Vagina (tissue), 2 donors: ENCODE measurements at regions not wholly inside any gene's neighbourhood (a gene's known extent, or its start where the extent isn't known, plus 50 kb on each side); places are given as distances from the start of the nearest gene placed in this dataset.

Experiments used
- CTCF ChIP-seq, 3 experiments: fragments of 450-650 bp in 2 of 3; fragments of 200-600 bp in 1 of 3; sonication (generic) in 1 of 3; IDR thresholded peaks; one replicate each; pipeline ENCODE4 v1.5.1; 2017 to 2019; ENCODE audit warnings: antibody characterized with exemption in 3 of 3, mild to moderate bottlenecking in 2 of 3, moderate library complexity in 2 of 3
- POLR2A ChIP-seq, 2 donors: fragments of 450-650 bp; IDR thresholded peaks; one replicate each; pipeline ENCODE4 v1.6.1; 2017; ENCODE audit warnings: antibody characterized with exemption in 2 of 2, mild to moderate bottlenecking in 2 of 2, moderate library complexity in 2 of 2
- POLR2AphosphoS5 ChIP-seq, 2 donors: sonication (generic); formaldehyde crosslinking; IDR thresholded peaks; one replicate each; pipeline ENCODE4 v1.9.0; 2017; ENCODE audit warnings: antibody characterized with exemption in 2 of 2, mild to moderate bottlenecking in 2 of 2, low read depth in 1 of 2; ENCODE audit not compliant: insufficient read depth in 1 of 2

DNA sequence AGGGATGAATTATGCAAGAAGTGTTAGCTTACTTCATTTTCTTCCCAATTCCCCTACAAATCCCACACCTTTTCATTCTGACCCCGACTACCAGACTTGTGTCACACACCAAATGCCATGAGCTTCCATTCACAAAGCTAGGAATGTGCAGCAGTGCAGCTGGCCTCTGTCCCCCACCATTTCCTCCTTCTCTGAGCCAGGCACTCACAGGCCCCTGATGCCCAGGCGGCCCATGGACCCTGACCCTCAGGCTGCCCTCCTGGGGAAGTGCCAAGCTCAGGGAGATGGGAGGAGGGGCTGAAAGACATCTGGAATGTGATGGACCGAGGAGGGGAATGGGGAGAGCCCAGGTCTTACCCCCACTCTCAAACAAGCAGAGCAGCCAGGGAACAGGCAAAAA is 67.0 kb upstream of the BCOR start:
- TF ChIP-seq POLR2AphosphoS5 (IDR thresholded peaks at IDR 0.05; ENCODE audit: insufficient read depth in 1 of 2, low read depth in 1 of 2), result no peak
- TF ChIP-seq CTCF (IDR thresholded peaks at IDR 0.05), result no peak
- TF ChIP-seq POLR2A (IDR thresholded peaks at IDR 0.05), result no peak
